ENCODE measurements at regions not wholly inside any gene's neighbourhood (a gene's known extent, or its start where the extent isn't known, plus 50 kb on each side); places are given as distances from the start of the nearest gene placed in this dataset.

GRCh38 chr11:105398636-105399035, 211.2 kb upstream of the GRIA4 start:
- TF ChIP-seq MAX (IDR thresholded peaks at IDR 0.05; ENCODE audit: low read depth, low read length) = no peak
- TF ChIP-seq CTCF (IDR thresholded peaks at IDR 0.05; ENCODE audit: low read depth, low read length) = no peak
- no peak for TF ChIP-seq MYC (IDR thresholded peaks at IDR 0.05; ENCODE audit: low read depth, low read length)
- TF ChIP-seq POLR2A (IDR thresholded peaks at IDR 0.05; ENCODE audit: extremely low read depth, insufficient read length) = no peak
- no peak overlapping the region for H3K4me3 ChIP-seq (ENCODE audit: low read depth, low read length)
- no peak for DNase-seq (ENCODE audit: low read depth)

- DNase-seq (ENCODE audit: low read depth) = no peak
- H3K4me3 ChIP-seq (ENCODE audit: low read depth, low read length) = no peak overlapping the region
- no peak for TF ChIP-seq CTCF (IDR thresholded peaks at IDR 0.05; ENCODE audit: low read depth, low read length)
- TF ChIP-seq MAX (IDR thresholded peaks at IDR 0.05; ENCODE audit: low read depth, low read length) = no peak
- TF ChIP-seq POLR2A (IDR thresholded peaks at IDR 0.05; ENCODE audit: extremely low read depth, insufficient read length) = no peak
- TF ChIP-seq MYC (IDR thresholded peaks at IDR 0.05; ENCODE audit: low read depth, low read length) = no peak
These were observed 216.5 kb upstream of the GRIA4 start for GRCh38 chr11:105393326-105393725.

- DNase-seq (ENCODE audit: low read depth) = peak; percentile 4
- no peak for TF ChIP-seq POLR2A (IDR thresholded peaks at IDR 0.05; ENCODE audit: extremely low read depth, insufficient read length)
These were observed 217.3 kb upstream of the GRIA4 start for GRCh38 chr11:105392556-105392955.

GRCh38 chr11:105389952-105390351, 219.9 kb upstream of the GRIA4 start:
- H3K4me3 ChIP-seq (ENCODE audit: low read depth, low read length) = no peak overlapping the region
- no peak for DNase-seq (ENCODE audit: low read depth)
- TF ChIP-seq MYC (IDR thresholded peaks at IDR 0.05; ENCODE audit: low read depth, low read length) (no peak), POLR2A (IDR thresholded peaks at IDR 0.05; ENCODE audit: extremely low read depth, insufficient read length) (no peak), CTCF (IDR thresholded peaks at IDR 0.05; ENCODE audit: low read depth, low read length) (no peak), MAX (IDR thresholded peaks at IDR 0.05; ENCODE audit: low read depth, low read length) (no peak)

More at GRCh38 chr11:105392556-105392955, 217.3 kb upstream of the GRIA4 start:
- H3K4me3 ChIP-seq (ENCODE audit: low read depth, low read length) = no peak overlapping the region

- H3K4me3 ChIP-seq (ENCODE audit: low read depth, low read length) = no peak overlapping the region
- no peak for DNase-seq (ENCODE audit: low read depth)
- TF ChIP-seq POLR2A (IDR thresholded peaks at IDR 0.05; ENCODE audit: extremely low read depth, insufficient read length) = no peak
- no peak for TF ChIP-seq MYC (IDR thresholded peaks at IDR 0.05; ENCODE audit: low read depth, low read length)
- no peak for TF ChIP-seq CTCF (IDR thresholded peaks at IDR 0.05; ENCODE audit: low read depth, low read length)
These were observed 221.9 kb upstream of the GRIA4 start for GRCh38 chr11:105388006-105388405.

- H3K4me3 ChIP-seq (ENCODE audit: low read depth, low read length) = no peak overlapping the region
- TF ChIP-seq POLR2A (IDR thresholded peaks at IDR 0.05; ENCODE audit: extremely low read depth, insufficient read length) = no peak
These were observed 227.9 kb upstream of the GRIA4 start for GRCh38 chr11:105381941-105382340.

GRCh38 chr11:105377870-105378269, 232.0 kb upstream of the GRIA4 start:
- no peak overlapping the region for H3K4me3 ChIP-seq (ENCODE audit: low read depth, low read length)
- DNase-seq (ENCODE audit: low read depth) = no peak
- no peak for TF ChIP-seq MAX (IDR thresholded peaks at IDR 0.05; ENCODE audit: low read depth, low read length)
- TF ChIP-seq CTCF (IDR thresholded peaks at IDR 0.05; ENCODE audit: low read depth, low read length) = no peak

More at GRCh38 chr11:105381941-105382340, 227.9 kb upstream of the GRIA4 start:
- DNase-seq (ENCODE audit: low read depth) = no peak
